B cell (primary cell): ENCODE measurements at regions not wholly inside any gene's neighbourhood (a gene's known extent, or its start where the extent isn't known, plus 50 kb on each side); places are given as distances from the start of the nearest gene placed in this dataset.
"Not testable (repeated sequence)": the region's sequence is repeated elsewhere in the genome, so short reads cannot be mapped to it uniquely, and the experiment has no call there.

ENCODE experiments used
- ATAC-seq: fragments of 200-7000 bp; cut with Tn5 transposase; one replicate; pipeline ENCODE4 v1.10.0; 2021; ENCODE audit warnings: low read depth, mild to moderate bottlenecking, moderate number of reproducible peaks, moderate library complexity
- CTCF ChIA-PET: fragments of 350-600 bp; sonication (Branson Sonifier 250); formaldehyde crosslinking; loops from one replicate; lab custom pipeline; 2021; ENCODE audit warnings: antibody characterized with exemption, inconsistent platforms; lab: Charles Lee
- POLR2A ChIA-PET: fragments of 350-600 bp; sonication (Branson Sonifier 250); formaldehyde crosslinking; loops from one replicate; lab custom pipeline; 2021; ENCODE audit warnings: antibody characterized with exemption; lab: Charles Lee
- DNase-seq: peaks from one replicate; pipeline ENCODE4 v3.0.0; 2013
- H2AFZ ChIP-seq: 2 replicates; pipeline ENCODE4 v1.6.1; 2012; ENCODE audit warnings: mild to moderate bottlenecking, low read depth, low read length; ENCODE audit not compliant: insufficient read depth, poor library complexity, severe bottlenecking
- H3K27ac ChIP-seq, 2 donors: 1 replicate in 1 of 2; 2 replicates in 1 of 2; pipeline ENCODE4 v1.5.1; 2012 to 2013; ENCODE audit warnings: low read length in 2 of 2, mild to moderate bottlenecking in 2 of 2, moderate library complexity in 1 of 2
- H3K27me3 ChIP-seq, 4 experiments: fragments of 200-600 bp in 1 of 4; sonication (generic) in 1 of 4; replicated peaks in 1 of 4; 1 replicate in 2 of 4; 2 replicates in 2 of 4; pipeline versions ENCODE4 v1.6.1 to v1.7.0; 2013 to 2016; ENCODE audit warnings: low read length in 3 of 4, mild to moderate bottlenecking in 2 of 4, mixed read lengths in 1 of 4, moderate library complexity in 1 of 4; ENCODE audit not compliant: insufficient read depth in 4 of 4, control insufficient read depth in 3 of 4; ENCODE audit errors: control extremely low read depth in 1 of 4
- H3K36me3 ChIP-seq, 2 experiments: replicated peaks in 1 of 2; 1 replicate in 1 of 2; 2 replicates in 1 of 2; pipeline versions ENCODE4 v1.6.1 to v1.7.1; 2013; ENCODE audit warnings: low read length in 1 of 2; ENCODE audit not compliant: insufficient read depth in 2 of 2, control insufficient read depth in 1 of 2; ENCODE audit errors: control extremely low read depth in 1 of 2, extremely low read depth in 1 of 2
- H3K4me1 ChIP-seq, 2 donors: fragments of 200-600 bp in 1 of 2; sonication (generic) in 1 of 2; 1 replicate in 1 of 2; 2 replicates in 1 of 2; pipeline versions ENCODE4 v1.5.1 to v1.6.1; 2013 to 2017; ENCODE audit warnings: low read length in 2 of 2; ENCODE audit not compliant: control insufficient read depth in 2 of 2, insufficient read depth in 2 of 2
- H3K4me2 ChIP-seq: replicated peaks from 2 replicates; pipeline ENCODE3; 2012; ENCODE audit warnings: mild to moderate bottlenecking, low read depth, low read length; ENCODE audit not compliant: poor library complexity, severe bottlenecking
- H3K4me3 ChIP-seq, 5 experiments: fragments of 200-600 bp in 1 of 5; sonication (generic) in 1 of 5; 1 replicate in 3 of 5; 2 replicates in 2 of 5; pipeline versions ENCODE4 v1.5.1 to v1.7.0; 2011 to 2016; ENCODE audit warnings: low read length in 4 of 5, mild to moderate bottlenecking in 4 of 5, low read depth in 2 of 5, control low read depth in 1 of 5, moderate library complexity in 1 of 5; ENCODE audit not compliant: insufficient read depth in 1 of 5; ENCODE audit errors: control extremely low read depth in 1 of 5, extremely low read depth in 1 of 5
- H3K79me2 ChIP-seq: fragments of 200-600 bp; sonication (generic); one replicate; pipeline ENCODE4 v1.6.0; 2016; ENCODE audit warnings: low read length; ENCODE audit not compliant: control insufficient read depth, insufficient read depth
- H3K9ac ChIP-seq: fragments of 200-600 bp; sonication (generic); 2 replicates; pipeline ENCODE4 v1.6.1; 2017; ENCODE audit warnings: mild to moderate bottlenecking, low read length, moderate library complexity
- H3K9me3 ChIP-seq, 3 donors: one replicate each; pipeline versions ENCODE4 v1.6.1 to v1.7.1; 2013; ENCODE audit warnings: low read length in 2 of 3; ENCODE audit not compliant: control insufficient read depth in 2 of 3, insufficient read depth in 1 of 3; ENCODE audit errors: control extremely low read depth in 1 of 3
- H4K20me1 ChIP-seq: 2 replicates; pipeline ENCODE4 v1.6.0; 2012; ENCODE audit warnings: mild to moderate bottlenecking, low read length; ENCODE audit not compliant: insufficient read depth, control insufficient read depth, poor library complexity, severe bottlenecking
- H3K27ac Mint-ChIP-seq: one replicate; pipeline ENCODE4 v1.8.0; 2021; ENCODE audit warnings: mixed read lengths
- H3K27me3 Mint-ChIP-seq: one replicate; pipeline ENCODE4 v1.8.0; 2021; ENCODE audit warnings: mixed read lengths
- H3K4me1 Mint-ChIP-seq: one replicate; pipeline ENCODE4 v1.8.0; 2021; ENCODE audit warnings: mixed read lengths
- H3K4me3 Mint-ChIP-seq: one replicate; pipeline ENCODE4 v1.8.0; 2021; ENCODE audit warnings: mixed read lengths
- H3K9me3 Mint-ChIP-seq: one replicate; pipeline ENCODE4 v1.8.0; 2022; ENCODE audit warnings: mixed read lengths; ENCODE audit not compliant: insufficient read depth
- CTCF ChIP-seq: fragments of 200-600 bp; IDR thresholded peaks from one replicate; pipeline ENCODE4 v1.8.0; 2022; ENCODE audit warnings: antibody characterized with exemption, mild to moderate bottlenecking
- EZH2 ChIP-seq: IDR thresholded peaks from 2 replicates; pipeline ENCODE4 v1.6.1; 2012; ENCODE audit warnings: borderline replicate concordance, low read depth, mild to moderate bottlenecking, moderate library complexity, low read length; ENCODE audit not compliant: insufficient read depth, poor library complexity, severe bottlenecking
- WGBS: methylation state at CpG from one replicate; pipeline ENCODE4 v1.1.5; 2013; ENCODE audit warnings: missing lambda C conversion rate; ENCODE audit not compliant: insufficient coverage; 5-methylcytosine and 5-hydroxymethylcytosine counted together
- intact Hi-C: fragments of 100-400 bp; cut with micrococcal nuclease; formaldehyde crosslinking; loops from one replicate; pipeline ENCODE4 v1.10.0; 2022

GRCh38 chr4:138334346-138335016, 92.3 kb upstream of the SLC7A11 start:
- Mint-ChIP-seq H3K9me3 (peaks cover 3% of the 10 kb centered on the region), H3K27me3 (no peaks in the 10 kb centered on the region), H3K4me3 (no peak overlapping the region), H3K27ac (no peak overlapping the region), H3K4me1 (no peaks in the 10 kb centered on the region)
- Histone ChIP-seq H3K4me1 (no peaks in the 10 kb centered on the region), H3K4me2 (no peak overlapping the region), H3K27me3 (no peaks in the 10 kb centered on the region), H3K36me3 (no peaks in the 10 kb centered on the region), H3K4me3 (no peak overlapping the region), H4K20me1 (no peaks in the 10 kb centered on the region), H3K9ac (no peak overlapping the region), H3K79me2 (no peaks in the 10 kb centered on the region), H3K9me3 (peaks cover 0 to 7% (median 0%) of the 10 kb centered on the region in 3 donors), H2AFZ (no peak overlapping the region), H3K27ac (no peak overlapping the region)
- no peak for ATAC-seq
- ChIA-PET POLR2A (no interaction called here), CTCF (no interaction called here)
- TF ChIP-seq EZH2 (no peak), CTCF (no peak)
- intact Hi-C loops, result no loop called here
- no peak for DNase-seq
- no CpG with 5 or more reads among the region's 9 CpGs for WGBS

- H3K27me3 Mint-ChIP-seq, H3K4me3 ChIP-seq, H3K27ac ChIP-seq, ATAC-seq, H3K4me2 ChIP-seq, H3K9me3 Mint-ChIP-seq, H3K9ac ChIP-seq, CTCF ChIA-PET, intact Hi-C loops, H3K4me1 ChIP-seq, H3K4me1 Mint-ChIP-seq, H3K27me3 ChIP-seq, H2AFZ ChIP-seq, DNase-seq, H3K9me3 ChIP-seq, H3K4me3 Mint-ChIP-seq, H4K20me1 ChIP-seq, H3K79me2 ChIP-seq, H3K36me3 ChIP-seq, POLR2A ChIA-PET, H3K27ac Mint-ChIP-seq: not testable (repeated sequence)
- WGBS, result 83% methylated on average over 1 of the region's 1 CpG
Observed at GRCh38 chr4:138332415-138332814, 90.3 kb upstream of the SLC7A11 start.
